Epithelial cell of esophagus (primary cell): ENCODE measurements at regions not wholly inside any gene's neighbourhood (a gene's known extent, or its start where the extent isn't known, plus 50 kb on each side); places are given as distances from the start of the nearest gene placed in this dataset.

Source experiments
- DNase-seq: peaks from one replicate; pipeline ENCODE4 v3.0.0; 2010; ENCODE audit warnings: low read depth
- H3K4me3 ChIP-seq: 2 replicates; pipeline ENCODE4 v1.5.1; 2011; ENCODE audit warnings: mild to moderate bottlenecking, low read length, control low read depth
- CTCF ChIP-seq: IDR thresholded peaks from 2 replicates; pipeline ENCODE4 v1.5.1; 2011; ENCODE audit warnings: low read depth, mild to moderate bottlenecking, low read length, control low read depth, inconsistent platforms; ENCODE audit not compliant: insufficient read depth; ENCODE audit errors: missing control alignments

- TF ChIP-seq CTCF: no peak
- H3K4me3 ChIP-seq: no peak overlapping the region
- no peak for DNase-seq
Observed at GRCh38 chr7:156031679-156032478, 219.6 kb upstream of the SHH start.

- DNase-seq: no peak
- no peak overlapping the region for H3K4me3 ChIP-seq
Observed at GRCh38 chr7:156029460-156030007, 217.3 kb upstream of the SHH start.

GRCh38 chr7:156028521-156028920, 216.3 kb upstream of the SHH start:
- TF ChIP-seq CTCF: no peak
- no peak for DNase-seq
- no peak overlapping the region for H3K4me3 ChIP-seq

More at GRCh38 chr7:156029460-156030007, 217.3 kb upstream of the SHH start:
- no peak for TF ChIP-seq CTCF

GRCh38 chr7:156027821-156028220, 215.6 kb upstream of the SHH start:
- no peak for DNase-seq
- no peak for TF ChIP-seq CTCF
- H3K4me3 ChIP-seq: no peak overlapping the region

GRCh38 chr7:156026603-156027002, 214.3 kb upstream of the SHH start:
- H3K4me3 ChIP-seq: no peak overlapping the region
- DNase-seq: no peak
- no peak for TF ChIP-seq CTCF

- no peak for TF ChIP-seq CTCF
- DNase-seq: no peak
- H3K4me3 ChIP-seq: no peak overlapping the region
Observed at GRCh38 chr7:156026076-156026600, 213.9 kb upstream of the SHH start.

- DNase-seq: no peak
- no peak for TF ChIP-seq CTCF
- no peak overlapping the region for H3K4me3 ChIP-seq
Observed at GRCh38 chr7:156025675-156026074, 213.4 kb upstream of the SHH start.
